C4-2B (cell line): ENCODE measurements at regions not wholly inside any gene's neighbourhood (a gene's known extent, or its start where the extent isn't known, plus 50 kb on each side); places are given as distances from the start of the nearest gene placed in this dataset.

ENCODE experiments used
- CTCF ChIP-seq: fragments of 450-650 bp; conservative IDR thresholded peaks from 2 replicates; pipeline ENCODE4 v1.5.1; 2017; ENCODE audit warnings: mild to moderate bottlenecking
- ZFX ChIP-seq: fragments of 450-650 bp; IDR thresholded peaks from 2 replicates; pipeline ENCODE4 v1.6.1; 2017

GRCh38 chrX:5233830-5234229 is 994.8 kb downstream of the NLGN4X start:
- TF ChIP-seq CTCF (no peak), ZFX (no peak)
